SK-MEL-5 (cell line): ENCODE measurements at regions not wholly inside any gene's neighbourhood (a gene's known extent, or its start where the extent isn't known, plus 50 kb on each side); places are given as distances from the start of the nearest gene placed in this dataset.

Experiments used
- DNase-seq: peaks from one replicate; pipeline ENCODE4 v3.0.0-alpha.2; 2016; ENCODE audit warnings: low read depth, low spot score
- in situ Hi-C: cut with HindIII; loops from 2 replicates; pipeline ENCODE4 v1.10.0; 2016; ENCODE audit warnings: low sequenced_read_pairs, high pct_unique_total_duplicates, low pct_unique_long_range_greater_than_20kb

- DNase-seq = no peak
- in situ Hi-C loops = no loop called here
These were observed 67.1 kb downstream of the MYEOV start for GRCh38 chr11:69361048-69361447.

- in situ Hi-C loops = no loop called here
These were observed 67.5 kb downstream of the MYEOV start for GRCh38 chr11:69361466-69361865.

GRCh38 chr11:69362315-69362714 is 68.4 kb downstream of the MYEOV start:
- in situ Hi-C loops = no loop called here

More at GRCh38 chr11:69361466-69361865, 67.5 kb downstream of the MYEOV start:
- no peak for DNase-seq

GRCh38 chr11:69364921-69365320 is 71.0 kb downstream of the MYEOV start:
- in situ Hi-C loops = loop anchor here (5.0 kb wide), 1 partner anchor 48 kb away; no protein-coding TSS in a partner anchor
- DNase-seq = no peak

More at GRCh38 chr11:69362315-69362714, 68.4 kb downstream of the MYEOV start:
- no peak for DNase-seq

GRCh38 chr11:69365558-69365957 is 71.6 kb downstream of the MYEOV start:
- in situ Hi-C loops = loop anchor here (5.0 kb wide), 1 partner anchor 48 kb away; no protein-coding TSS in a partner anchor
- no peak for DNase-seq

GRCh38 chr11:69366591-69366990 is 72.6 kb downstream of the MYEOV start:
- in situ Hi-C loops = loop anchor here (5.0 kb wide), 1 partner anchor 49 kb away; no protein-coding TSS in a partner anchor
- DNase-seq = no peak

GRCh38 chr11:69367211-69367964 is 73.4 kb downstream of the MYEOV start:
- in situ Hi-C loops = loop anchor here (5.0 kb wide), 1 partner anchor 50 kb away; no protein-coding TSS in a partner anchor
- no peak for DNase-seq

GRCh38 chr11:69368119-69368880 is 74.3 kb downstream of the MYEOV start:
- no peak for DNase-seq
- in situ Hi-C loops = loop anchor here (5.0 kb wide), 1 partner anchor 51 kb away; no protein-coding TSS in a partner anchor

GRCh38 chr11:69369210-69369825 is 75.4 kb downstream of the MYEOV start:
- in situ Hi-C loops = loop anchor here (5.0 kb wide), 1 partner anchor 52 kb away; no protein-coding TSS in a partner anchor
- DNase-seq = no peak

GRCh38 chr11:69369945-69370344 is 76.0 kb downstream of the MYEOV start:
- in situ Hi-C loops = loop anchor here (5.0 kb wide), 1 partner anchor 53 kb away; no protein-coding TSS in a partner anchor
- no peak for DNase-seq

GRCh38 chr11:69370984-69371709 is 77.2 kb downstream of the MYEOV start:
- in situ Hi-C loops = no loop called here
- DNase-seq = no peak

GRCh38 chr11:69371731-69372588 is 78.0 kb downstream of the MYEOV start:
- DNase-seq = no peak
- in situ Hi-C loops = no loop called here

GRCh38 chr11:69372589-69373250 is 78.8 kb downstream of the MYEOV start:
- DNase-seq = no peak
- in situ Hi-C loops = no loop called here

- in situ Hi-C loops = no loop called here
- no peak for DNase-seq
These were observed 79.3 kb downstream of the MYEOV start for GRCh38 chr11:69373251-69373635.

GRCh38 chr11:69374110-69374945 is 80.4 kb downstream of the MYEOV start:
- DNase-seq = no peak
- in situ Hi-C loops = no loop called here
